Stimulated activated naive B cell treated with anti-CD40 and anti-IgM and Interleukin-4, amounts not matched to agents 10 μg/mL and 1 μg/mL and 100 μg/mL, for 72 hours (primary cell): ENCODE measurements at regions not wholly inside any gene's neighbourhood (a gene's known extent, or its start where the extent isn't known, plus 50 kb on each side); places are given as distances from the start of the nearest gene placed in this dataset.

Experiments used
- ATAC-seq, 2 donors: fragments of 150-1000 bp; cut with Tn5 transposase; replicated peaks; 2 replicates each; pipeline ENCODE4 v1.10.0; 2021; ENCODE audit warnings: moderate library complexity in 1 of 2
- DNase-seq: peaks from one replicate; pipeline ENCODE4 v3.0.0; 2021
- H3K27ac Mint-ChIP-seq: one replicate; pipeline ENCODE4 v1.8.0; 2022; ENCODE audit warnings: mild to moderate bottlenecking, mixed read lengths
- H3K27me3 Mint-ChIP-seq, 2 donors: one replicate each; pipeline ENCODE4 v1.8.0; 2022; ENCODE audit warnings: mixed read lengths in 2 of 2
- H3K36me3 Mint-ChIP-seq, 2 donors: one replicate each; pipeline ENCODE4 v1.8.0; 2022; ENCODE audit warnings: mixed read lengths in 2 of 2, mild to moderate bottlenecking in 1 of 2
- H3K4me1 Mint-ChIP-seq, 2 donors: one replicate each; pipeline ENCODE4 v1.8.0; 2022; ENCODE audit warnings: mixed read lengths in 2 of 2, mild to moderate bottlenecking in 1 of 2
- H3K4me3 Mint-ChIP-seq, 2 donors: one replicate each; pipeline ENCODE4 v1.8.0; 2022; ENCODE audit warnings: mild to moderate bottlenecking in 2 of 2, mixed read lengths in 2 of 2, moderate library complexity in 1 of 2
- H3K9me3 Mint-ChIP-seq, 2 donors: one replicate each; pipeline ENCODE4 v1.8.0; 2022; ENCODE audit warnings: mixed read lengths in 2 of 2, mild to moderate bottlenecking in 1 of 2

DNA sequence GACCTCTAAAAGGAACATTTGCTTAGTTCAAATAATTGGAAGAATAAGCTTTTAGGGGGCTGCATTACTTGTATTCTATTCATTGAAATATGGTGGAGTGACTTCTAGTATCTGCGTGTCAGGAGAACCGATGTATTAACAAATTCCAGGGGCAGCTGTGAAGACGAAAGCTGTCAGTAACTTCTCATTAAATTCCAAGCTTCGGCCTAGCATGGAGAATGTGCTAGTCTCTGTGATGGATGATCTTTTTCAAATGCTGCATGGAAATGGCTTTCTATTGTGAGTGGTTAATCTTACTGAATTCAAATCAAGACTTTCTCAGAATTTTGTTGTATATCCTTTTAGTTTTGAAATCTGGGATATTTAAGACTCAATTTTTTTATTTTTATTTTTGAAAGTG, 429.9 kb downstream of the ADGRL2 start:
- Mint-ChIP-seq H3K9me3 (peaks cover under 1 to 2% of the 10 kb centered on the region in 2 donors), H3K27ac (no peak overlapping the region), H3K4me3 (no peak overlapping the region), H3K36me3 (no peaks in the 10 kb centered on the region), H3K27me3 (no peaks in the 10 kb centered on the region), H3K4me1 (no peaks in the 10 kb centered on the region)
- no peak for DNase-seq
- ATAC-seq = no peak

DNA sequence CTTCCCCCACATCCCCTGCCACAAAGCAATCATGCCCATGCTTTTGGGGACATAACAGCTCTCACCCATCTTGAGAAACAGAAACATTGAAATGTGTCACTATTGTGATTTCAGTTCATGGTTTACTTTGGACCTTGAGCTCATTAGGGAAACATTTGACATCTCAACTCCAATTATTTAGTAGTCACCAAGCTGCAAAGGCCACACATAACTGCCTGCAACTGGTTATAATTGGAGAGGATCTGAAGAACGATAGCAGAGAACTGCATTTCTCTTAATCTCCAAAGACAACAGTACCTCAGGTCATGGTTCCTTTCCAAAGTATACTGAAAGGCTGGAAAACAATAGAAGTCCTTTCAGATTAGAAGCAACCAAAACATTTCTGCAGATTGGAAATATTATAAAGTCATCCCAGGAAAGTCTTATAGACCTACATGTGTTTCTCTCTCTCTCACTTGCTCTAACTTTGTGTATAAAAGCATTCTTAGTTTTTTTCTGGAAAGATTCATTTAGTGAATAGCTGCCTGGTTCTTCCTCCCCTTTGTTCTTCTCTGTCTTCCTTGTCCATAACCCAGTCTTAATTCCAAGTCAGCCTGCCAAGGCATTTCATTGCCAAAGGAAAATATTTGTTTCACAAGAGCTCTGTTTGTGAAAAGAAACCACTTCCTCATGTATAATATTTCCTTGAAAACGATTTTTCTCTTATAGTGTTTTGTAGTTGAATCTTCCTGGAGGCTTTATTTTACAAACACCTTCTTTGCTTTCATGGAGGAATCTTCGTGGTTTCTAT, 426.8 kb downstream of the ADGRL2 start:
- H3K36me3 Mint-ChIP-seq = no peaks in the 10 kb centered on the region
- H3K4me3 Mint-ChIP-seq = no peak overlapping the region
- no peaks in the 10 kb centered on the region for H3K4me1 Mint-ChIP-seq
- no peaks in the 10 kb centered on the region for H3K9me3 Mint-ChIP-seq
- DNase-seq (no peak), ATAC-seq (no peak)
- H3K27me3 Mint-ChIP-seq = no peaks in the 10 kb centered on the region
- no peak overlapping the region for H3K27ac Mint-ChIP-seq

DNA sequence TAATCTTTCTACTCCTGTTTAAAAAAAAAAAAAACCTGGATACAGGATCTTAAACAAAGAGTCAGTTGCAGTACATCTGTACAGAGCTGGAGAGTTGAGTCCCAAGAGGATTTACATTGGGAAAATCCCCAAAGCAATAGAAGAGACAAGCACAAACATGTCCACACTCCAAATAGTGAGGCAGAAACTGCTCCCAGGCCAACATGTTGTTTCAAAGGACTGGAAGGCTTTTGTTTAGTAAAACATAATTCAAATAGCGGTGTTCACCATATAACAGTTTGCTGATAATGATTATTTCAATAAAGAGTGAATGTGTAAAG, 425.4 kb downstream of the ADGRL2 start:
- Mint-ChIP-seq H3K9me3 (no peaks in the 10 kb centered on the region), H3K27me3 (no peaks in the 10 kb centered on the region), H3K4me1 (no peaks in the 10 kb centered on the region), H3K36me3 (no peaks in the 10 kb centered on the region), H3K4me3 (no peak overlapping the region), H3K27ac (no peak overlapping the region)
- peak in 1 of 2 donors; percentile 20 for ATAC-seq
- no peak for DNase-seq

DNA sequence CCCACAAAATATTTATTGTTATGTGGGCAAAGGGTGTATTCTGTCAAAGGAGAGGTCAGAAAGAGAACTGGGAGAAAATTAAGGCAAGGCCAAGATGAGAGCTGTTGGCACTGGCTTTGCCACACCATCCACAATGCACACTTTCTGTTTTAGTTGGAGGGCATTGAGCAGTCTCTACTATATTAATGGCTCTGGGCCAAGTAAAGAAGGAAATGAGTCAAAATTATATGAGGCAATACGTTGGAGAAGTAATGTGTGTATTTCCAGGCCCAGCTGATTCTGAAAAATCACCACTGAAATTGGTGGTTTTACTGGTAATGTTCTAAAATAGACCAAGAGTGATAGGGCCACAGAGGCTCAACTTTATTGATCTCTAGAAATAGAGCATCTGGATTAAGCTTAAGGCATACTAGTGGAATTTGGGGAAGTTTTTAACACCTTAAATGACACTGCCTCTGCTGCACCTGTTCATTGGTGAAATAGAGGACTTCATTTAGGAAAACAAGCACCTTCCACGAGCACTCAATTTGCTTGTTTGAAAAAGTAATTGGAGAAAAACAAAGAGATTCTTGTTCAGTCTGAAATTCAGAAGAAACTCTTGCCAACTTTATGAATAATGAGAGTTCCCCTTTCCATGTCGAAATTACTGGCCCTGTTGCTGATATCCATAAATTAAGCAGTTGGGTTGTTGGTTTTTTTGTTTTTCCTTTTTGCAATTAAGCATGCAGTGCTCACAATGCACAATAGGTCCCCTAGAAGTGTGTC, 424.9 kb downstream of the ADGRL2 start:
- H3K27me3 Mint-ChIP-seq = no peaks in the 10 kb centered on the region
- H3K4me1 Mint-ChIP-seq = no peaks in the 10 kb centered on the region
- no peak overlapping the region for H3K27ac Mint-ChIP-seq
- peak; percentile 51 to 61 for ATAC-seq
- no peak for DNase-seq
- H3K9me3 Mint-ChIP-seq = no peaks in the 10 kb centered on the region
- no peaks in the 10 kb centered on the region for H3K36me3 Mint-ChIP-seq
- H3K4me3 Mint-ChIP-seq = no peak overlapping the region

DNA sequence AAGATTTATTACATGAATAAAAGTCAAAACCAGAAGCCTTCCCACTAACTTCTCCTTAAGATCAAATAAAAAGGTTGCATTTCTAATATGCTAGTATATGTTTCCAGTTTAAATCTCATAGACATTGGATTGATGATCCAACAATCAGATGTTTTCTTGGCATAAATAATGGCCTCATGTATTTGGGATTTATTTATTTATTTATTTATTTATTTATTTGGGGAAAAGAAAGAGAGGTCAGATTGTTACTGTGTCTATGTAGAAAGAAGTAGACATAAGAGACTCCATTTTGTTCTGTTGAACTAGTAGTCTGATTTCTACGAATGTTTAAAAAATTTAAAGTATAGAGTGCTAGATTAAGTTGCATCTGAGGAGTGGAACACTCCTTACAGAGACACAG, 422.4 kb downstream of the ADGRL2 start:
- H3K4me1 Mint-ChIP-seq = no peaks in the 10 kb centered on the region
- H3K36me3 Mint-ChIP-seq = no peaks in the 10 kb centered on the region
- H3K27ac Mint-ChIP-seq = no peak overlapping the region
- H3K9me3 Mint-ChIP-seq = no peaks in the 10 kb centered on the region
- H3K4me3 Mint-ChIP-seq = no peak overlapping the region
- H3K27me3 Mint-ChIP-seq = no peaks in the 10 kb centered on the region
- DNase-seq = no peak
- ATAC-seq = no peak

DNA sequence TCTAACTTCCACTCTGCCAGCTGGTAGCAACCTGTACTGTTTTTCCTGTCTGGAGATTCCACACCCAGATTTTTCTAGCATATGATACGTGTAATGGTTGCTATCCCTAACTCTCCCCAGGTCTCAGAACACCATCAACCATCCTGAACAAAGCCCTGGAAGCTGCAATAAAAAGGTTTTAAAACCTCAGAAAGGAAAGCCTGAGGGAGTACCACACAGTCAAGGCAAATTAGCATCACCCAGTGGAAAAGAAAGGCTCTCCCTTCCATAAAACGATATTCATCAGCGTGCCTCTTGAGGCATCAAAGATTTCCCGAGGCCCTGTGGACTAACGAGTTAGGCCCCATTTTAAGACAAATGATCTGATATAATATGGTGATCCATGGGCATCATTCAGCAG, 421.0 kb downstream of the ADGRL2 start:
- DNase-seq = no peak
- H3K9me3 Mint-ChIP-seq = no peaks in the 10 kb centered on the region
- H3K4me1 Mint-ChIP-seq = no peaks in the 10 kb centered on the region
- H3K4me3 Mint-ChIP-seq = no peak overlapping the region
- H3K27me3 Mint-ChIP-seq = no peaks in the 10 kb centered on the region
- no peak for ATAC-seq
- H3K27ac Mint-ChIP-seq = no peak overlapping the region
- H3K36me3 Mint-ChIP-seq = no peaks in the 10 kb centered on the region

DNA sequence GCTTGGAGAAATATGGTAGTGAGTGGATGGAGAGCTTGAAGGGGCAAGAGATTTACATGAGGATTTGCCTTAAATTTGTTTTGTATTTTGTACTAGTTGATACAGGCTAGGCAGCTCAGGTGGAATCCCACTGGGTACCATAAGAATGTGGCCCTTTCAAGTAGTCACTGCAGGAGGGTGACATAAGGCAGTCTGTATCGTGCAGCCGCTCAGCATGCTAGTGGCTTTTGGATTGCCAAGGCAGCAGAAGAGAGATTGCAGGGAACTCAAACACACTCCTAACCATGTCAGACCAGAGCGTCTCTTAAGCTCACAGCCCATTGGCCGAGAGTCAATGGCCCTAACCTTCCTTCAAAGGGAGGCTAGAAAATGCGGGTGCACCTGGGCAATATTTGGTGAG, 420.0 kb downstream of the ADGRL2 start:
- H3K4me3 Mint-ChIP-seq = no peak overlapping the region
- no peaks in the 10 kb centered on the region for H3K4me1 Mint-ChIP-seq
- no peaks in the 10 kb centered on the region for H3K36me3 Mint-ChIP-seq

DNA sequence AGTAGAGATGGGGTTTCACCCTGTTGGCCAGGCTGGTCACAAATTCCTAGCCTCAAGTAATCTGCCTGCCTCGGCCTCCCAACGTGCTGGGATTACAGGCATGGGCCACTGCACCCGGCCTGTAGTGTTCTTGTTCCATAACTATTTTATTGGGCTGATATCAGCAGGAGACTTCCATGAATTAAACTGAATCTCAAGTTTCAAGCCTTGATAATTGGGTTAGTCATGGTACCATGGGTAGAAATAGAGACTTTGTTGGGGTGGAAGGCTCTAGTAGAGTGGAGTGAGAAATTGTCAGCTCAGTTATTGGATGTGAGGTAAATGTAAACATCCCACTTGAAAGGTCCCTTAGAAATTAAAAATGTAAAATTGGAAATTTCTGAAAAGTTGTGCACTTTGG, 419.1 kb downstream of the ADGRL2 start:
- Mint-ChIP-seq H3K4me3 (no peak overlapping the region), H3K36me3 (no peaks in the 10 kb centered on the region), H3K27me3 (no peaks in the 10 kb centered on the region), H3K27ac (no peak overlapping the region), H3K9me3 (no peaks in the 10 kb centered on the region), H3K4me1 (no peaks in the 10 kb centered on the region)
- DNase-seq = no peak
- ATAC-seq = no peak

More for the DNA sequence above, 420.0 kb downstream of the ADGRL2 start:
- H3K9me3 Mint-ChIP-seq = no peaks in the 10 kb centered on the region
- H3K27me3 Mint-ChIP-seq = no peaks in the 10 kb centered on the region
- no peak overlapping the region for H3K27ac Mint-ChIP-seq
- ATAC-seq (no peak), DNase-seq (no peak)

DNA sequence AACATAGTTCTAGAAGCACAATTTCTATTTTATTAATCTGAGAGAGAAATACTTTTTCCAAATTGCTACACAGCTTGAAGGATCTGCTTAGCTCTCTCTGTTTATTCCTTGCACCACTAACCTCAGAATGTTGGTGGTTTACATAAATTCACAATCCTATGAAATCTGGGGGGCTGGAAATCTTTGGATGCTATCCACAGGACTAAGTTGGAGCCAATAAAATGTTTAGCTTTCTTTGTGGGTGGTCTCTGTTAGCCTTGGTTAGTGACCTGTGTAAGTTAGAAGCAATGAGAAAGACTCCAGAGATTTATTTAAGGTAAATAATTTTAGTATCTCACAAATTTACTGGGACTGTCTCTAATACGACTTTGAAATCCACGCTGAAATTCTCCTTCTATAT, 418.1 kb downstream of the ADGRL2 start:
- DNase-seq (no peak), ATAC-seq (no peak)
- no peaks in the 10 kb centered on the region for H3K9me3 Mint-ChIP-seq
- no peak overlapping the region for H3K27ac Mint-ChIP-seq
- H3K4me1 Mint-ChIP-seq = no peaks in the 10 kb centered on the region
- H3K27me3 Mint-ChIP-seq = no peaks in the 10 kb centered on the region
- no peaks in the 10 kb centered on the region for H3K36me3 Mint-ChIP-seq
- no peak overlapping the region for H3K4me3 Mint-ChIP-seq

DNA sequence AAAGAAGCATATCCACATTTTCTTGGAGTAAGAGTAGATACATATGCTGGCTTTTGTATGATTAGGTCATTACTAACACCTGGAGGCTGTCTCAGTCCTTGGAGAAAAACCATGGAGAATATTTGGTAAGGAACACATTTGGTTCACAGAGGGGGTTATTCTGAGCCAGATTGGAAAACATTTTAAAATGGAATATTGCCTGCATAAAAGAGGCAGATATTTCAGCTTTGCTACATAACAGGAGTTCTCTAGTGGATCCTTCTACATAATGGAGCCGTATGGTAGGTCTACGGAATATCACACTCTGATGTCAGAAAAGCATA, 415.1 kb downstream of the ADGRL2 start:
- no peaks in the 10 kb centered on the region for H3K27me3 Mint-ChIP-seq
- H3K27ac Mint-ChIP-seq = no peak overlapping the region
- no peaks in the 10 kb centered on the region for H3K36me3 Mint-ChIP-seq
- H3K9me3 Mint-ChIP-seq = no peaks in the 10 kb centered on the region
- no peaks in the 10 kb centered on the region for H3K4me1 Mint-ChIP-seq
- no peak overlapping the region for H3K4me3 Mint-ChIP-seq
- DNase-seq (no peak), ATAC-seq (no peak)

DNA sequence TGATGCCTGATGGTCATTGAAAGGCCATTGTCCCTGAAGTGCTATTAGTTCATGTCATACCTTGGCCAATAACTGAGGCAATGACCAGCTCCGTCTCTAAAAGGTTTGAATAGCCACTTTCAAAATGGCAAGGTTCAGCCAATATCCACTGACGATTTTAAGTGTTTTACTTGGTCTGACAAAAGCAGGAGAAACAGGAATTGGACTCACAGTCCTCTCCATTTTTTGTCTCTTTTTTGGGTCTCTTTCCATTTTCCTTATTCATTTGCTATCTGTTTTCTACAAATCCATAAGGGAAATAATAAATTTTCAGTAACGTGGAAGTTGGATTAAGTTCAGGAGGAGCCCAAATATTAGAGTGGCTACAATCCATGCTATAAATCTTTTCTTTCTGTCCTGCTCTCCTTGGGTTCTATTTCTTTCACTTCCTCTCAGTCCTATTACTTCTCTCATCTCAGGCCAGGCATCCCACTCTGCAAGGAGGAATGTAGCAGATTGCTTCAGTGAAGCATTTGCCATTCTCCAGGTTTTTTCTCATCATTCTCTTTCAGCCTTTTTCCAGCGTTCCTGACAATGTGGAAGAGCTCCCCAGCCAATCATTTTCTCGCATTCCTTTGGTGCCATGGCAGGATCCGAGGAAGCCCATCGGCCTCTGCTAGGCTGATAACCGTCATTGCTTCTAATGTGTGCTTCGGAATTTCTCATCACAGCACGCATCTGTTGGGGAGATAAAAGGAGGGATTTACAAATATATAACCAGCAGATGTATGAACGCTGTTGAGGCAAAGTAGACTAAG, 414.5 kb downstream of the ADGRL2 start:
- no peaks in the 10 kb centered on the region for H3K4me1 Mint-ChIP-seq

DNA sequence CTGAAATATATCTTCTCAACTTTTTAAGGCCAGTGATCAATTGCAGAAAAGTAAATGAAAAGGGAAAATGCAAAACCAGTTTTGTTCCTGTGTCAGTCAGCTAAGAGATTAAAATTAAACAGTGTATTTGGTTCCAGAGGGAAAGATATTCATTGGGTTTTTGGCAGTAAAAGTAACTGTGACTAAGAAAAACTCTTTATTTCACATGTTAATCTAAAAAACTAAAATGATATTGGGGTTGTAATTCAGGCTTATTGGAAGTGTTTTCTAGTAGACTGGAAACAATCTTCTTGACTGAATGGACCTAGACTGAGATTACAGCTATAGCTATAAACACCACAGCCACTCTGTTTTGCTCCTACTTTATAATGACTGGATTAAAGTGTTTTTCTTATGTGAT, 413.9 kb downstream of the ADGRL2 start:
- Mint-ChIP-seq H3K9me3 (no peaks in the 10 kb centered on the region), H3K36me3 (no peaks in the 10 kb centered on the region), H3K4me1 (no peaks in the 10 kb centered on the region), H3K27me3 (no peaks in the 10 kb centered on the region), H3K4me3 (no peak overlapping the region), H3K27ac (no peak overlapping the region)
- DNase-seq (no peak), ATAC-seq (no peak)

More for the DNA sequence above, 414.5 kb downstream of the ADGRL2 start:
- no peak for DNase-seq
- Mint-ChIP-seq H3K9me3 (no peaks in the 10 kb centered on the region), H3K36me3 (no peaks in the 10 kb centered on the region), H3K4me3 (no peak overlapping the region), H3K27me3 (no peaks in the 10 kb centered on the region), H3K27ac (no peak overlapping the region)
- ATAC-seq = no peak

DNA sequence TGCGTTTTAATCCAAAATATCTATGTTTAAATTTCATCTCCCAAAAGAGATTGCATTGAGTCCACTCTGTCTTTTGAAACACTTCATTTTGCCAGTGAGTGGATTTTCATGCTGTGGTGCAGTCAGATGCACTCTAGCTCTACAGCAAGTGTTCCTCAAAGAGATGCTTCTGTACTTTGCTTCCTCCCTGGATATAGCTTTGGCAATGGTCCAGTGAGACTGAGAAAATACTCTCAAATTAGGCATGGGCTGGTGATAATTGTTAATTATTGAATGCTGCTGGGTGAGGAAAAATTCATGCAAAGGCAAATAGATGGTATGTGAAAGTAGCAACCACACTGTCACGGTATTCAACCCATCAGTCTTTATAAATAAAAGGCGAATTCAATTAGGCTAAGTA, 396.9 kb downstream of the ADGRL2 start:
- no peak for ATAC-seq
- Mint-ChIP-seq H3K4me3 (no peak overlapping the region), H3K36me3 (no peaks in the 10 kb centered on the region), H3K27me3 (no peaks in the 10 kb centered on the region), H3K9me3 (no peaks in the 10 kb centered on the region), H3K4me1 (no peaks in the 10 kb centered on the region), H3K27ac (no peak overlapping the region)
- no peak for DNase-seq

DNA sequence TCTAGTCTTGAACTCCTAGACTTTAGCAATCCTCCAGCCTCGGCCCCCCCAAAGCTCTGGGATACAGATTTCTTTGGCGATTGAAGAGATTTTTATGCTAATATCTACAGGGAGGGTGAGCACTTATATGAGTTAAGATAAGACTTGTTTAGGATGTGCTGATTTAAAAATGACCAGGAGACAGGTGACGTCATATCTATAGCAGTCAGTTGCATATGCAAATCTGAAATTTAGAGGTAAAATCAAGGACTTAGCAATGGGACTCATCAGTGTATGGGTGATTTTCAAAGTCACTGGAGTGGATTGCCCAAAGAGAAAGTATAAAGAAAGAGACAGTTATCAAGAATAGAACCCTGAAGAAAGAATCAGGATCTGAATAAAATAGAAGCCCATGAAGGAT, 394.5 kb downstream of the ADGRL2 start:
- Mint-ChIP-seq H3K27me3 (no peaks in the 10 kb centered on the region), H3K36me3 (no peaks in the 10 kb centered on the region), H3K9me3 (no peaks in the 10 kb centered on the region), H3K4me1 (no peaks in the 10 kb centered on the region), H3K27ac (no peak overlapping the region), H3K4me3 (no peak overlapping the region)
- ATAC-seq (no peak), DNase-seq (no peak)

DNA sequence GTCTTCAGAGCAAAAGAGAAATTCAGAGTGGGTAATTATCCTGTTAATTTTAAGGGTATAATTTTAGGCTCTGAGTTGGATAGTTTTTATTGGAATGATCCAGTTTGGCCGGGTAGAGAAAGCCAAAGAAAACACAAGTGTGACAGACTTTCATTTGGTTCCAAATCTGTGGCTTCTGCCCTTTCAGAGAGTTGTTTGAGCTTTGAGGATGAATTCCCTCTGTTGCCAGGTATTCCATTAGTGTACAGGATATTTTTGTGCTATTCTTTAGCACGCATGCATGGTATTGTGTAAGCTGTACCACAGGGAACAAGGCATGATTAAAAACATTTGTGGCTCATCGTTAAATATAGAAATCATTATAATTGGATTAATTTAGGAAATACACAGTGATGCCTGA, 384.4 kb downstream of the ADGRL2 start:
- Mint-ChIP-seq H3K27ac (no peak overlapping the region), H3K27me3 (no peaks in the 10 kb centered on the region), H3K36me3 (no peaks in the 10 kb centered on the region), H3K4me3 (no peak overlapping the region), H3K9me3 (no peaks in the 10 kb centered on the region), H3K4me1 (no peaks in the 10 kb centered on the region)
- DNase-seq (no peak), ATAC-seq (no peak)
